Islet of Langerhans (tissue), 1 donor: ENCODE measurements at regions not wholly inside any gene's neighbourhood (a gene's known extent, or its start where the extent isn't known, plus 50 kb on each side); places are given as distances from the start of the nearest gene placed in this dataset.
A peak's percentile ranks its signal among the peaks of the same experiment; 100 is the strongest.

Source experiments
- FAIRE-seq: peaks from one replicate; lab custom pipeline; 2011; peaks lifted over from hg19 to GRCh38; lab: Jason Lieb, UNC

- no peak for FAIRE-seq
These were observed 154.2 kb upstream of the NAV2 start for GRCh38 chr11:19558189-19558986.

GRCh38 chr11:19557720-19558140 is 154.9 kb upstream of the NAV2 start:
- peak; percentile 61 for FAIRE-seq

- no peak for FAIRE-seq
These were observed 155.5 kb upstream of the NAV2 start for GRCh38 chr11:19557185-19557584.

- no peak for FAIRE-seq
These were observed 157.4 kb upstream of the NAV2 start for GRCh38 chr11:19555266-19555665.

- no peak for FAIRE-seq
These were observed 158.8 kb upstream of the NAV2 start for GRCh38 chr11:19553683-19554333.

- FAIRE-seq: no peak
These were observed 159.9 kb upstream of the NAV2 start for GRCh38 chr11:19552656-19553260.

GRCh38 chr11:19552161-19552560 is 160.5 kb upstream of the NAV2 start:
- no peak for FAIRE-seq

- FAIRE-seq: no peak
These were observed 161.2 kb upstream of the NAV2 start for GRCh38 chr11:19551457-19551856.

GRCh38 chr11:19547044-19547443 is 165.6 kb upstream of the NAV2 start:
- no peak for FAIRE-seq

- no peak for FAIRE-seq
These were observed 166.3 kb upstream of the NAV2 start for GRCh38 chr11:19546325-19546724.

- FAIRE-seq: no peak
These were observed 171.1 kb upstream of the NAV2 start for GRCh38 chr11:19541521-19542049.

GRCh38 chr11:19539861-19540260 is 172.8 kb upstream of the NAV2 start:
- no peak for FAIRE-seq

- FAIRE-seq: no peak
These were observed 174.7 kb upstream of the NAV2 start for GRCh38 chr11:19537803-19538453.

GRCh38 chr11:19536131-19536530 is 176.5 kb upstream of the NAV2 start:
- no peak for FAIRE-seq

GRCh38 chr11:19530505-19530904 is 182.1 kb upstream of the NAV2 start:
- no peak for FAIRE-seq

GRCh38 chr11:19526119-19526518 is 186.5 kb upstream of the NAV2 start:
- FAIRE-seq: no peak

GRCh38 chr11:19525714-19526113 is 186.9 kb upstream of the NAV2 start:
- no peak for FAIRE-seq

- no peak for FAIRE-seq
These were observed 187.4 kb upstream of the NAV2 start for GRCh38 chr11:19525276-19525675.

- FAIRE-seq: no peak
These were observed 188.4 kb upstream of the NAV2 start for GRCh38 chr11:19524171-19524671.

- FAIRE-seq: no peak
These were observed 192.0 kb upstream of the NAV2 start for GRCh38 chr11:19520681-19521080.

GRCh38 chr11:19519912-19520641 is 192.6 kb upstream of the NAV2 start:
- FAIRE-seq: no peak

- no peak for FAIRE-seq
These were observed 193.3 kb upstream of the NAV2 start for GRCh38 chr11:19519353-19519752.
